ENCODE measurements at regions not wholly inside any gene's neighbourhood (a gene's known extent, or its start where the extent isn't known, plus 50 kb on each side); places are given as distances from the start of the nearest gene placed in this dataset.

- no peak for TF ChIP-seq ZNF248 (tag by site-specific recombination; IDR thresholded peaks at IDR 0.05)
Observed at GRCh38 chr4:11183356-11183740, 245.3 kb downstream of the HS3ST1 start (continued).

- H3K36me3 ChIP-seq (ENCODE audit: control insufficient read depth in 2 of 2, insufficient read depth in 1 of 2, low read length in 2 of 2): no peaks in the 10 kb centered on the region
- H3K27ac ChIP-seq (ENCODE audit: extremely low read depth, low read depth, low read length): no peak overlapping the region
- ChIA-PET POLR2A (no interaction called here), CTCF (interaction anchor here (0.9 kb wide), 1 partner anchor 11 kb away, joined by 3 read pairs; no protein-coding TSS in a partner anchor)
- H3K4me3 ChIP-seq (ENCODE audit: low read depth, low read length): no peak overlapping the region
- no peak for TF ChIP-seq ZNF510 (tag by site-specific recombination; IDR thresholded peaks at IDR 0.05; ENCODE audit: insufficient replicate concordance)
- no peak for TF ChIP-seq ZNF785 (tag by site-specific recombination; IDR thresholded peaks at IDR 0.05)
- no peak for TF ChIP-seq ZNF776 (tag by site-specific recombination; IDR thresholded peaks at IDR 0.05; ENCODE audit: borderline replicate concordance)
- no peak for TF ChIP-seq ZBTB6 (tag by site-specific recombination; IDR thresholded peaks at IDR 0.05)
- no peak for TF ChIP-seq BCL11B (tag by site-specific recombination; IDR thresholded peaks at IDR 0.05; ENCODE audit: low read depth)
- TF ChIP-seq PRDM6 (tag by site-specific recombination; IDR thresholded peaks at IDR 0.05): no peak
- no peak for TF ChIP-seq ZFHX2 (tag by site-specific recombination; conservative IDR thresholded peaks at IDR 0.05)
- TF ChIP-seq PRDM2 (tag by site-specific recombination; IDR thresholded peaks at IDR 0.05; ENCODE audit: borderline replicate concordance): no peak
- no peaks in the 10 kb centered on the region for H3K4me1 ChIP-seq (ENCODE audit: control insufficient read depth, insufficient read depth, low read length)
- no peaks in the 10 kb centered on the region for H3K9me3 ChIP-seq (ENCODE audit: control insufficient read depth, insufficient read depth, low read depth, low read length)
Observed at GRCh38 chr4:11182586-11183355, 245.9 kb downstream of the HS3ST1 start.

- Histone ChIP-seq H3K4me1 (ENCODE audit: control insufficient read depth, insufficient read depth, low read length) (no peaks in the 10 kb centered on the region), H3K4me3 (ENCODE audit: low read depth, low read length) (no peak overlapping the region), H3K9me3 (ENCODE audit: control insufficient read depth, insufficient read depth, low read depth, low read length) (no peaks in the 10 kb centered on the region), H3K27ac (ENCODE audit: extremely low read depth, low read depth, low read length) (no peak overlapping the region), H3K36me3 (ENCODE audit: control insufficient read depth in 2 of 2, insufficient read depth in 1 of 2, low read length in 2 of 2) (no peaks in the 10 kb centered on the region)
- POLR2A ChIA-PET: no interaction called here
- CTCF ChIA-PET: interaction anchor here (0.6 to 0.9 kb wide), 2 partner anchors 11 to 87 kb away, joined by 3 read pairs; no protein-coding TSS in a partner anchor
- no peak for TF ChIP-seq ZNF341 (tag by site-specific recombination; IDR thresholded peaks at IDR 0.05; ENCODE audit: low read depth)
- no peak for TF ChIP-seq ZNF510 (tag by site-specific recombination; IDR thresholded peaks at IDR 0.05; ENCODE audit: insufficient replicate concordance)
- TF ChIP-seq ZNF18 (tag by site-specific recombination; IDR thresholded peaks at IDR 0.05): no peak
- no peak for TF ChIP-seq GFI1B (tag by site-specific recombination; IDR thresholded peaks at IDR 0.05)
- no peak for TF ChIP-seq ZNF561 (tag by site-specific recombination; IDR thresholded peaks at IDR 0.05; ENCODE audit: borderline replicate concordance)
- no peak for TF ChIP-seq ZBTB48 (tag by site-specific recombination; IDR thresholded peaks at IDR 0.05)
Observed at GRCh38 chr4:11182031-11182430, 246.7 kb downstream of the HS3ST1 start.
